ENCODE measurements at regions not wholly inside any gene's neighbourhood (a gene's known extent, or its start where the extent isn't known, plus 50 kb on each side); places are given as distances from the start of the nearest gene placed in this dataset.

- no peak for TF ChIP-seq CTCF (IDR thresholded peaks at IDR 0.05)
- no peak overlapping the region for H3K27ac ChIP-seq
- ATAC-seq (no peak), DNase-seq (no peak)
- intact Hi-C loops (cut with DNase I): no loop called here
- 93 to 95% (median 94%) methylated on average over 4 of the region's 4 CpGs for WGBS, 3 donors
- H3K4me3 ChIP-seq: no peak overlapping the region
- no peaks in the 10 kb centered on the region for H3K27me3 ChIP-seq (ENCODE audit: insufficient read depth in 3 of 3, low read length in 2 of 3)
- peaks cover 9% of the 10 kb centered on the region for H3K4me1 ChIP-seq
- H3K36me3 ChIP-seq (ENCODE audit: insufficient read depth in 1 of 2, low read depth in 1 of 2): no peaks in the 10 kb centered on the region
- H3K9me3 ChIP-seq: no peaks in the 10 kb centered on the region
These were observed 193.1 kb upstream of the ZNF462 start for GRCh38 chr9:106669835-106670234.

GRCh38 chr9:106670418-106670817 lies 192.5 kb upstream of the ZNF462 start:
- H3K4me3 ChIP-seq: no peak overlapping the region
- H3K4me1 ChIP-seq: peaks cover 9% of the 10 kb centered on the region
- no peaks in the 10 kb centered on the region for H3K36me3 ChIP-seq (ENCODE audit: insufficient read depth in 1 of 2, low read depth in 1 of 2)
- no peak for TF ChIP-seq CTCF (IDR thresholded peaks at IDR 0.05)
- ATAC-seq (no peak), DNase-seq (no peak)
- H3K27me3 ChIP-seq (ENCODE audit: insufficient read depth in 3 of 3, low read length in 2 of 3): no peaks in the 10 kb centered on the region
- intact Hi-C loops (cut with DNase I): no loop called here
- H3K9me3 ChIP-seq: no peaks in the 10 kb centered on the region
- H3K27ac ChIP-seq: no peak overlapping the region
- WGBS, 3 donors: 52 to 66% (median 64%) methylated on average over 2 of the region's 2 CpGs

GRCh38 chr9:106675780-106676179 lies 187.2 kb upstream of the ZNF462 start:
- WGBS, 3 donors: 52 to 71% (median 54%) methylated on average over 4 of the region's 4 CpGs
- intact Hi-C loops (cut with DNase I): no loop called here
- no peak for TF ChIP-seq CTCF (IDR thresholded peaks at IDR 0.05)
- Histone ChIP-seq H3K4me1 (peaks cover 6% of the 10 kb centered on the region), H3K36me3 (ENCODE audit: insufficient read depth in 1 of 2, low read depth in 1 of 2) (no peaks in the 10 kb centered on the region), H3K4me3 (no peak overlapping the region), H3K27me3 (ENCODE audit: insufficient read depth in 3 of 3, low read length in 2 of 3) (no peaks in the 10 kb centered on the region), H3K9me3 (no peaks in the 10 kb centered on the region), H3K27ac (peak overlapping the region; percentile 73)
- DNase-seq (peak; percentile 59 to 79), ATAC-seq (peak; percentile 97 to 100 (median 99))

GRCh38 chr9:106677374-106677773 lies 185.6 kb upstream of the ZNF462 start:
- ATAC-seq (no peak), DNase-seq (no peak)
- Histone ChIP-seq H3K4me3 (no peak overlapping the region), H3K27me3 (ENCODE audit: insufficient read depth in 3 of 3, low read length in 2 of 3) (no peaks in the 10 kb centered on the region), H3K27ac (no peak overlapping the region), H3K4me1 (peaks cover 6% of the 10 kb centered on the region), H3K36me3 (ENCODE audit: insufficient read depth in 1 of 2, low read depth in 1 of 2) (no peaks in the 10 kb centered on the region), H3K9me3 (no peaks in the 10 kb centered on the region)
- 95 to 97% (median 96%) methylated on average over 5 of the region's 5 CpGs for WGBS, 3 donors
- intact Hi-C loops (cut with DNase I): no loop called here
- no peak for TF ChIP-seq CTCF (IDR thresholded peaks at IDR 0.05)

GRCh38 chr9:106677830-106678229 lies 185.1 kb upstream of the ZNF462 start:
- Histone ChIP-seq H3K9me3 (no peaks in the 10 kb centered on the region), H3K4me3 (no peak overlapping the region), H3K4me1 (peaks cover 6% of the 10 kb centered on the region), H3K27me3 (ENCODE audit: insufficient read depth in 3 of 3, low read length in 2 of 3) (no peaks in the 10 kb centered on the region), H3K36me3 (ENCODE audit: insufficient read depth in 1 of 2, low read depth in 1 of 2) (no peaks in the 10 kb centered on the region), H3K27ac (no peak overlapping the region)
- TF ChIP-seq CTCF (IDR thresholded peaks at IDR 0.05): no peak
- intact Hi-C loops (cut with DNase I): no loop called here
- DNase-seq: no peak
- WGBS, 3 donors: 86 to 94% (median 90%) methylated on average over 4 of the region's 4 CpGs
- ATAC-seq: no peak

All from psoas muscle (tissue), 7 donors.